ENCODE measurements at regions not wholly inside any gene's neighbourhood (a gene's known extent, or its start where the extent isn't known, plus 50 kb on each side); places are given as distances from the start of the nearest gene placed in this dataset.

DNA sequence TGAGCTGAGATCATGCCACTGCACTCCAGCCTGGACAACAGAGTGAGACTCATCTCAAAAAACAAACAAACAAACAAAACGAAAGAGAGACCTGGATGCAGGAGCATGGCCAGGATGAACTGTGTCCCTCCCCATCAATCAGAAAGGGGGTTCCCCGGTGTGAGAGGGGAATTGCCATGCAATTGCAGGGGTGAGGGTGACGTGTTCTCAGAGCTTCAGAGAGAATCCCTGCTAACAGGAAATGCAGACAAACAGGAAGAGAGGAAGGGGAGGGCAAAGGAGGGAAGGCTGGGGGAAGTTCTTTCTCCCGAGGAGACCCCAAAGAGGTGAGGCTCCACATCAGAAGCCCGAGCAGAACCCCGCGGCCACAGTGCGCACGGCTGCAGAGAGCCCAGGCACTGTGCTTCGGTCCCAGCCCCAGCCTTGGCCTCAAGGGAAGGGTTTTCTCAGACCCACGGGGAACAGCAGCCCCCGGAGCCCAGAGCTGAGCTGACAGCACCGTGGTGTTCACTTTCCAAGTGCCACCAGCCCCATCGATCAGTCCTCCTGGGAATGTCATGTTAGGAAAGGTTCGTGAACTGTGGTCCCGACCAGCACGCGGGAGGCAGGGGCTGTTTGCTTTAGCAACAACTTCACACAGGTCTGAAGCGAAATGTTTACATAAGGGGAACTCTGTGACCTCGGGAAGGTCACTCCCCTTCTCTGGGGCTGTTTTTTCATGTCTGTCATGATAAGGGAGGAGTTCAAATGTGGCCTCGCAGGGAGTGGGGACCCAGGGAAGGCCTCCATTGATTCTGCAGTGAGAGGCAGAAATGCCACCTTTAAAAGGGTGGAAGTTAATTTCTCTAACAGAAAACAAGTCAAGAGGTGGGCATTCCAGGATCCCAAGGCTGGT is 108.0 kb upstream of the ANO1 start (continued):
- TF ChIP-seq PCBP1 (IDR thresholded peaks at IDR 0.05; ENCODE audit: borderline replicate concordance, low read depth, low read length) (no peak), ATAD3A (CRISPR knock-in tag; IDR thresholded peaks at IDR 0.05) (no peak), CCAR2 (optimal IDR thresholded peaks at IDR 0.05; ENCODE audit: low read depth, low read length) (peak; percentile 97), ZNF605 (CRISPR knock-in tag; IDR thresholded peaks at IDR 0.05) (no peak), ZNF879 (CRISPR knock-in tag; IDR thresholded peaks at IDR 0.05) (0 out of 2 replicates have a peak, but pooled peaks have one; percentile 67), MXD4 (CRISPR knock-in tag; IDR thresholded peaks at IDR 0.05) (peak; percentile 85; the same call in 1 of the 2 replicates), SMAD3 (CRISPR knock-in tag; IDR thresholded peaks at IDR 0.05) (peak; percentile 97), RXRB (CRISPR knock-in tag; IDR thresholded peaks at IDR 0.05; ENCODE audit: borderline replicate concordance) (peak; percentile 99), KLF11 (CRISPR knock-in tag; IDR thresholded peaks at IDR 0.05) (0 out of 2 replicates have a peak, but pooled peaks have one; percentile 59), GZF1 (CRISPR knock-in tag; IDR thresholded peaks at IDR 0.05) (no peak), ZNF652 (CRISPR knock-in tag; IDR thresholded peaks at IDR 0.05; ENCODE audit: borderline replicate concordance, low read depth) (peak; percentile 55; the same call in 1 of the 2 replicates), PAWR (CRISPR knock-in tag; IDR thresholded peaks at IDR 0.05; ENCODE audit: borderline replicate concordance) (no peak), FOSL2 (CRISPR knock-in tag; IDR thresholded peaks at IDR 0.05) (peak; percentile 82), ZNF143 (CRISPR knock-in tag; IDR thresholded peaks at IDR 0.05) (peak; percentile 56), SP5 (CRISPR knock-in tag; IDR thresholded peaks at IDR 0.05; ENCODE audit: borderline replicate concordance, low read depth) (peak; percentile 99), AHR (CRISPR knock-in tag; IDR thresholded peaks at IDR 0.05) (0 out of 2 replicates have a peak, but pooled peaks have one; percentile 52)
- TF ChIP-seq, protein P1, sequence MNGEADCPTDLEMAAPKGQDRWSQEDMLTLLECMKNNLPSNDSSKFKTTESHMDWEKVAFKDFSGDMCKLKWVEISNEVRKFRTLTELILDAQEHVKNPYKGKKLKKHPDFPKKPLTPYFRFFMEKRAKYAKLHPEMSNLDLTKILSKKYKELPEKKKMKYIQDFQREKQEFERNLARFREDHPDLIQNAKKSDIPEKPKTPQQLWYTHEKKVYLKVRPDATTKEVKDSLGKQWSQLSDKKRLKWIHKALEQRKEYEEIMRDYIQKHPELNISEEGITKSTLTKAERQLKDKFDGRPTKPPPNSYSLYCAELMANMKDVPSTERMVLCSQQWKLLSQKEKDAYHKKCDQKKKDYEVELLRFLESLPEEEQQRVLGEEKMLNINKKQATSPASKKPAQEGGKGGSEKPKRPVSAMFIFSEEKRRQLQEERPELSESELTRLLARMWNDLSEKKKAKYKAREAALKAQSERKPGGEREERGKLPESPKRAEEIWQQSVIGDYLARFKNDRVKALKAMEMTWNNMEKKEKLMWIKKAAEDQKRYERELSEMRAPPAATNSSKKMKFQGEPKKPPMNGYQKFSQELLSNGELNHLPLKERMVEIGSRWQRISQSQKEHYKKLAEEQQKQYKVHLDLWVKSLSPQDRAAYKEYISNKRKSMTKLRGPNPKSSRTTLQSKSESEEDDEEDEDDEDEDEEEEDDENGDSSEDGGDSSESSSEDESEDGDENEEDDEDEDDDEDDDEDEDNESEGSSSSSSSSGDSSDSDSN (CRISPR knock-in tag; IDR thresholded peaks at IDR 0.05) = peak; percentile 65; the same call in 1 of the 2 replicates
- TF ChIP-seq, protein P2, sequence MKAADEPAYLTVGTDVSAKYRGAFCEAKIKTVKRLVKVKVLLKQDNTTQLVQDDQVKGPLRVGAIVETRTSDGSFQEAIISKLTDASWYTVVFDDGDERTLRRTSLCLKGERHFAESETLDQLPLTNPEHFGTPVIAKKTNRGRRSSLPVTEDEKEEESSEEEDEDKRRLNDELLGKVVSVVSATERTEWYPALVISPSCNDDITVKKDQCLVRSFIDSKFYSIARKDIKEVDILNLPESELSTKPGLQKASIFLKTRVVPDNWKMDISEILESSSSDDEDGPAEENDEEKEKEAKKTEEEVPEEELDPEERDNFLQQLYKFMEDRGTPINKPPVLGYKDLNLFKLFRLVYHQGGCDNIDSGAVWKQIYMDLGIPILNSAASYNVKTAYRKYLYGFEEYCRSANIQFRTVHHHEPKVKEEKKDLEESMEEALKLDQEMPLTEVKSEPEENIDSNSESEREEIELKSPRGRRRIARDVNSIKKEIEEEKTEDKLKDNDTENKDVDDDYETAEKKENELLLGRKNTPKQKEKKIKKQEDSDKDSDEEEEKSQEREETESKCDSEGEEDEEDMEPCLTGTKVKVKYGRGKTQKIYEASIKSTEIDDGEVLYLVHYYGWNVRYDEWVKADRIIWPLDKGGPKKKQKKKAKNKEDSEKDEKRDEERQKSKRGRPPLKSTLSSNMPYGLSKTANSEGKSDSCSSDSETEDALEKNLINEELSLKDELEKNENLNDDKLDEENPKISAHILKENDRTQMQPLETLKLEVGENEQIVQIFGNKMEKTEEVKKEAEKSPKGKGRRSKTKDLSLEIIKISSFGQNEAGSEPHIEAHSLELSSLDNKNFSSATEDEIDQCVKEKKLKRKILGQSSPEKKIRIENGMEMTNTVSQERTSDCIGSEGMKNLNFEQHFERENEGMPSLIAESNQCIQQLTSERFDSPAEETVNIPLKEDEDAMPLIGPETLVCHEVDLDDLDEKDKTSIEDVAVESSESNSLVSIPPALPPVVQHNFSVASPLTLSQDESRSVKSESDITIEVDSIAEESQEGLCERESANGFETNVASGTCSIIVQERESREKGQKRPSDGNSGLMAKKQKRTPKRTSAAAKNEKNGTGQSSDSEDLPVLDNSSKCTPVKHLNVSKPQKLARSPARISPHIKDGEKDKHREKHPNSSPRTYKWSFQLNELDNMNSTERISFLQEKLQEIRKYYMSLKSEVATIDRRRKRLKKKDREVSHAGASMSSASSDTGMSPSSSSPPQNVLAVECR (CRISPR knock-in tag; IDR thresholded peaks at IDR 0.05; ENCODE audit: borderline replicate concordance) = peak; percentile 86; the same call in 1 of the 2 replicates
- TF ChIP-seq, protein P3, sequence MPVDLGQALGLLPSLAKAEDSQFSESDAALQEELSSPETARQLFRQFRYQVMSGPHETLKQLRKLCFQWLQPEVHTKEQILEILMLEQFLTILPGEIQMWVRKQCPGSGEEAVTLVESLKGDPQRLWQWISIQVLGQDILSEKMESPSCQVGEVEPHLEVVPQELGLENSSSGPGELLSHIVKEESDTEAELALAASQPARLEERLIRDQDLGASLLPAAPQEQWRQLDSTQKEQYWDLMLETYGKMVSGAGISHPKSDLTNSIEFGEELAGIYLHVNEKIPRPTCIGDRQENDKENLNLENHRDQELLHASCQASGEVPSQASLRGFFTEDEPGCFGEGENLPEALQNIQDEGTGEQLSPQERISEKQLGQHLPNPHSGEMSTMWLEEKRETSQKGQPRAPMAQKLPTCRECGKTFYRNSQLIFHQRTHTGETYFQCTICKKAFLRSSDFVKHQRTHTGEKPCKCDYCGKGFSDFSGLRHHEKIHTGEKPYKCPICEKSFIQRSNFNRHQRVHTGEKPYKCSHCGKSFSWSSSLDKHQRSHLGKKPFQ (CRISPR knock-in tag; IDR thresholded peaks at IDR 0.05; ENCODE audit: insufficient replicate concordance) = no peak
- TF ChIP-seq, protein P4, sequence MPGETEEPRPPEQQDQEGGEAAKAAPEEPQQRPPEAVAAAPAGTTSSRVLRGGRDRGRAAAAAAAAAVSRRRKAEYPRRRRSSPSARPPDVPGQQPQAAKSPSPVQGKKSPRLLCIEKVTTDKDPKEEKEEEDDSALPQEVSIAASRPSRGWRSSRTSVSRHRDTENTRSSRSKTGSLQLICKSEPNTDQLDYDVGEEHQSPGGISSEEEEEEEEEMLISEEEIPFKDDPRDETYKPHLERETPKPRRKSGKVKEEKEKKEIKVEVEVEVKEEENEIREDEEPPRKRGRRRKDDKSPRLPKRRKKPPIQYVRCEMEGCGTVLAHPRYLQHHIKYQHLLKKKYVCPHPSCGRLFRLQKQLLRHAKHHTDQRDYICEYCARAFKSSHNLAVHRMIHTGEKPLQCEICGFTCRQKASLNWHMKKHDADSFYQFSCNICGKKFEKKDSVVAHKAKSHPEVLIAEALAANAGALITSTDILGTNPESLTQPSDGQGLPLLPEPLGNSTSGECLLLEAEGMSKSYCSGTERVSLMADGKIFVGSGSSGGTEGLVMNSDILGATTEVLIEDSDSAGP (CRISPR knock-in tag; IDR thresholded peaks at IDR 0.05; ENCODE audit: borderline replicate concordance) = peak; percentile 83

All from HepG2 (cell line).